ENCODE measurements at regions not wholly inside any gene's neighbourhood (a gene's known extent, or its start where the extent isn't known, plus 50 kb on each side); places are given as distances from the start of the nearest gene placed in this dataset.

- intact Hi-C loops (cut with DNase I): no loop called here
- H3K4me1 ChIP-seq: peaks cover 3% of the 10 kb centered on the region
- H3K27ac ChIP-seq: no peak overlapping the region
- H3K36me3 ChIP-seq (ENCODE audit: insufficient read depth in 1 of 2, low read depth in 1 of 2): no peaks in the 10 kb centered on the region
- no peak for DNase-seq
- no peak for ATAC-seq
- no peak overlapping the region for H3K4me3 ChIP-seq
- TF ChIP-seq CTCF (IDR thresholded peaks at IDR 0.05): no peak
- 59 to 63% (median 62%) methylated on average over 6 of the region's 6 CpGs for WGBS, 3 donors
- H3K9me3 ChIP-seq: peaks cover 4% of the 10 kb centered on the region
- H3K27me3 ChIP-seq (ENCODE audit: insufficient read depth in 3 of 3, low read length in 2 of 3): no peaks in the 10 kb centered on the region
Measured at GRCh38 chr2:172278667-172279066, 148.7 kb upstream of the ITGA6 start.

GRCh38 chr2:172279214-172279613, 148.2 kb upstream of the ITGA6 start:
- no peaks in the 10 kb centered on the region for H3K27me3 ChIP-seq (ENCODE audit: insufficient read depth in 3 of 3, low read length in 2 of 3)
- ATAC-seq (no peak), DNase-seq (no peak)
- peaks cover 4% of the 10 kb centered on the region for H3K9me3 ChIP-seq
- H3K4me3 ChIP-seq: no peak overlapping the region
- TF ChIP-seq CTCF (IDR thresholded peaks at IDR 0.05): no peak
- intact Hi-C loops (cut with DNase I): no loop called here
- H3K36me3 ChIP-seq (ENCODE audit: insufficient read depth in 1 of 2, low read depth in 1 of 2): no peaks in the 10 kb centered on the region
- H3K27ac ChIP-seq: no peak overlapping the region
- 88 to 95% (median 91%) methylated on average over 5 of the region's 5 CpGs for WGBS, 3 donors
- peaks cover 6% of the 10 kb centered on the region for H3K4me1 ChIP-seq

- intact Hi-C loops (cut with DNase I): no loop called here
- DNase-seq (no peak), ATAC-seq (no peak)
- no peak overlapping the region for H3K4me3 ChIP-seq
- H3K27ac ChIP-seq: no peak overlapping the region
- H3K9me3 ChIP-seq: peaks cover 4% of the 10 kb centered on the region
- no peak for TF ChIP-seq CTCF (IDR thresholded peaks at IDR 0.05)
- H3K36me3 ChIP-seq (ENCODE audit: insufficient read depth in 1 of 2, low read depth in 1 of 2): no peaks in the 10 kb centered on the region
- H3K4me1 ChIP-seq: peaks cover 12% of the 10 kb centered on the region
- H3K27me3 ChIP-seq (ENCODE audit: insufficient read depth in 3 of 3, low read length in 2 of 3): no peaks in the 10 kb centered on the region
Measured at GRCh38 chr2:172279813-172280212, 147.6 kb upstream of the ITGA6 start.

GRCh38 chr2:172280571-172281361, 146.6 kb upstream of the ITGA6 start:
- peaks cover 22% of the 10 kb centered on the region for H3K4me1 ChIP-seq
- H3K36me3 ChIP-seq (ENCODE audit: insufficient read depth in 1 of 2, low read depth in 1 of 2): no peaks in the 10 kb centered on the region
- intact Hi-C loops (cut with DNase I): no loop called here
- no peak overlapping the region for H3K27ac ChIP-seq
- peaks cover 4% of the 10 kb centered on the region for H3K9me3 ChIP-seq
- ATAC-seq (no peak), DNase-seq (no peak)
- 75 to 79% (median 79%) methylated on average over 6 of the region's 6 CpGs for WGBS, 3 donors
- H3K4me3 ChIP-seq: no peak overlapping the region
- TF ChIP-seq CTCF (IDR thresholded peaks at IDR 0.05): no peak
- H3K27me3 ChIP-seq (ENCODE audit: insufficient read depth in 3 of 3, low read length in 2 of 3): no peaks in the 10 kb centered on the region
